Neural progenitor cell (in vitro differentiated cells): ENCODE measurements at regions not wholly inside any gene's neighbourhood (a gene's known extent, or its start where the extent isn't known, plus 50 kb on each side); places are given as distances from the start of the nearest gene placed in this dataset.

Source experiments
- DNase-seq: peaks from one replicate; pipeline ENCODE4 v3.0.0-alpha.2; 2016; ENCODE audit warnings: low spot score
- H2AFZ ChIP-seq: fragments of 200-600 bp; sonication (generic); replicated peaks from 2 replicates; pipeline ENCODE4 v1.6.1; 2016; ENCODE audit warnings: antibody characterized with exemption
- H3F3A ChIP-seq: fragments of 200-600 bp; sonication (generic); 2 replicates; pipeline ENCODE4 v1.6.1; 2016; ENCODE audit warnings: antibody characterized with exemption, low read depth
- H3K27ac ChIP-seq: fragments of 200-600 bp; sonication (generic); 2 replicates; pipeline ENCODE4 v1.5.1; 2016; ENCODE audit warnings: mild to moderate bottlenecking
- H3K27me3 ChIP-seq: fragments of 200-600 bp; sonication (generic); 2 replicates; pipeline ENCODE4 v1.6.1; 2016; ENCODE audit warnings: mild to moderate bottlenecking, moderate library complexity
- H3K36me3 ChIP-seq: fragments of 200-600 bp; sonication (generic); 2 replicates; pipeline ENCODE4 v1.5.1; 2016
- H3K4me1 ChIP-seq: fragments of 200-600 bp; sonication (generic); 2 replicates; pipeline ENCODE4 v1.6.1; 2016; ENCODE audit warnings: mixed run types
- H3K4me2 ChIP-seq: fragments of 200-600 bp; sonication (generic); 2 replicates; pipeline ENCODE4 v1.6.1; 2016
- H3K4me3 ChIP-seq: fragments of 200-600 bp; sonication (generic); 2 replicates; pipeline ENCODE4 v1.5.1; 2016
- H3K79me2 ChIP-seq: fragments of 200-600 bp; sonication (generic); 2 replicates; pipeline ENCODE4 v1.6.1; 2016; ENCODE audit warnings: low read depth
- H3K9ac ChIP-seq: fragments of 200-600 bp; sonication (generic); 2 replicates; pipeline ENCODE4 v1.6.1; 2016
- H3K9me3 ChIP-seq: fragments of 200-600 bp; sonication (generic); 2 replicates; pipeline ENCODE4 v1.5.1; 2016; ENCODE audit warnings: low read depth
- H4K20me1 ChIP-seq: fragments of 200-600 bp; sonication (generic); 2 replicates; pipeline ENCODE4 v1.6.1; 2016; ENCODE audit warnings: low read depth
- H3K27ac Mint-ChIP-seq: 3 replicates; pipeline ENCODE4 v1.8.0; 2021; ENCODE audit warnings: mixed read lengths
- H3K27me3 Mint-ChIP-seq: 2 replicates; pipeline ENCODE4 v1.8.0; 2022; ENCODE audit warnings: low read depth, mild to moderate bottlenecking, inconsistent platforms, moderate library complexity, mixed read lengths; ENCODE audit not compliant: insufficient read depth
- H3K36me3 Mint-ChIP-seq: 3 replicates; pipeline ENCODE4 v1.8.0; 2021; ENCODE audit warnings: mixed read lengths
- H3K4me1 Mint-ChIP-seq: 3 replicates; pipeline ENCODE4 v1.8.0; 2021; ENCODE audit warnings: mixed read lengths
- H3K4me3 Mint-ChIP-seq: 3 replicates; pipeline ENCODE4 v1.8.0; 2021; ENCODE audit warnings: mild to moderate bottlenecking, moderate library complexity, mixed read lengths
- H3K9me3 Mint-ChIP-seq: 3 replicates; pipeline ENCODE4 v1.8.0; 2020; ENCODE audit warnings: mixed read lengths
- CTCF ChIP-seq: fragments of 200-600 bp; sonication (generic); IDR thresholded peaks from 2 replicates; pipeline ENCODE4 v1.5.1; 2017; ENCODE audit warnings: antibody characterized with exemption, mild to moderate bottlenecking
- EZH2 ChIP-seq: fragments of 200-600 bp; sonication (generic); IDR thresholded peaks from 2 replicates; pipeline ENCODE4 v1.6.1; 2017; ENCODE audit warnings: antibody characterized with exemption, mild to moderate bottlenecking, moderate library complexity
- EZH2phosphoT487 ChIP-seq: fragments of 200-600 bp; sonication (generic); IDR thresholded peaks from 2 replicates; pipeline ENCODE4 v1.6.1; 2017; ENCODE audit warnings: antibody characterized with exemption

- Histone ChIP-seq H3K9me3 (no peaks in the 10 kb centered on the region), H3K9ac (no peak overlapping the region), H3K27ac (no peak overlapping the region), H3F3A (no peaks in the 10 kb centered on the region), H3K27me3 (no peaks in the 10 kb centered on the region), H3K36me3 (no peaks in the 10 kb centered on the region), H3K79me2 (no peaks in the 10 kb centered on the region), H2AFZ (no peak overlapping the region), H3K4me3 (no peak overlapping the region), H4K20me1 (no peaks in the 10 kb centered on the region), H3K4me1 (no peaks in the 10 kb centered on the region), H3K4me2 (no peak overlapping the region)
- H3K4me3 Mint-ChIP-seq = no peak overlapping the region
- H3K27me3 Mint-ChIP-seq = no peaks in the 10 kb centered on the region
- no peaks in the 10 kb centered on the region for H3K36me3 Mint-ChIP-seq
- TF ChIP-seq EZH2phosphoT487 (no peak), EZH2 (no peak), CTCF (no peak)
- H3K27ac Mint-ChIP-seq = no peak overlapping the region
- H3K9me3 Mint-ChIP-seq = no peaks in the 10 kb centered on the region
- no peaks in the 10 kb centered on the region for H3K4me1 Mint-ChIP-seq
- no peak for DNase-seq
Observed at GRCh38 chr17:71187145-71187878, 933.5 kb upstream of the SOX9 start.

DNA sequence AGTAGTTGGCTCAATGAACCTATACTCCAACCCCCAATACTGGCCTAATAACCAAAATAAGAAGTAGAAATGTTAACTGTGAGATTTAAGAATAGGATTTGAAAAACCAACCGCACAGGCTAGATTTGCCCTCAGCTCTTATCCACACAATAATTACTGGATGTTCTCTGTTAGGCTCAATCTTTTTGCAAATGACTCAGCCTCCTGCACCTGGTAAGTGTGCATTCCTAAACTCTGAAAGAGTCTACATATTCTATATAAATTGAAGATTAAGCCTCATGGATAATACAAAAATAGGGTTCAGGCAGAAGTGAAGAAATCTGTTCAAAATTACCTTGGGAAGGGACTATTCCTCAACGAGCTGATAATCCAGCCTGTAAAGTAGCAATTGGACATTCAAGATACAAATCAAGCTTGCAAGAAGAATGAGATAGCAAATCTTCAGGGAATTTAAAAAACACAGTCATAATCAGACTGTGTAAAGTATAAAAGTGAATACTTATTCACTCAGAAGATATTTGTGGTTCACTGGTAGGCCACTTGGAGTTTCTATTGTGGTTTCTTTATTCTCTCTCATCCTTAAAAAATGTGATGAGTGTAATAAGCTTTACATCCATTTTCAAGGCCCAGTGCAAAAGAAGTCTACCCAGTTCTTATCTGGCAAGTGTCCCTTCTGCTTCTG, 931.9 kb upstream of the SOX9 start:
- TF ChIP-seq CTCF (no peak), EZH2 (no peak), EZH2phosphoT487 (no peak)

GRCh38 chr17:71189493-71189831, 931.4 kb upstream of the SOX9 start:
- Histone ChIP-seq H4K20me1 (no peaks in the 10 kb centered on the region), H3F3A (no peaks in the 10 kb centered on the region), H3K9me3 (no peaks in the 10 kb centered on the region), H3K36me3 (no peaks in the 10 kb centered on the region), H2AFZ (no peak overlapping the region), H3K79me2 (no peaks in the 10 kb centered on the region), H3K4me3 (no peak overlapping the region), H3K4me1 (no peaks in the 10 kb centered on the region), H3K27me3 (no peaks in the 10 kb centered on the region), H3K4me2 (no peak overlapping the region), H3K27ac (no peak overlapping the region), H3K9ac (no peak overlapping the region)
- Mint-ChIP-seq H3K4me1 (no peaks in the 10 kb centered on the region), H3K4me3 (no peak overlapping the region), H3K27ac (no peak overlapping the region), H3K36me3 (no peaks in the 10 kb centered on the region), H3K27me3 (no peaks in the 10 kb centered on the region), H3K9me3 (no peaks in the 10 kb centered on the region)
- TF ChIP-seq EZH2phosphoT487 (no peak), EZH2 (no peak), CTCF (no peak)
- no peak for DNase-seq

More for the DNA sequence above, 931.9 kb upstream of the SOX9 start:
- Histone ChIP-seq H3K4me1 (no peaks in the 10 kb centered on the region), H3K36me3 (no peaks in the 10 kb centered on the region), H3K9ac (no peak overlapping the region), H3K27ac (no peak overlapping the region), H2AFZ (no peak overlapping the region), H3K4me3 (no peak overlapping the region), H4K20me1 (no peaks in the 10 kb centered on the region), H3K4me2 (no peak overlapping the region), H3K27me3 (no peaks in the 10 kb centered on the region), H3F3A (no peaks in the 10 kb centered on the region), H3K79me2 (no peaks in the 10 kb centered on the region), H3K9me3 (no peaks in the 10 kb centered on the region)
- no peaks in the 10 kb centered on the region for H3K4me1 Mint-ChIP-seq
- H3K27me3 Mint-ChIP-seq = no peaks in the 10 kb centered on the region
- H3K4me3 Mint-ChIP-seq = no peak overlapping the region
- H3K36me3 Mint-ChIP-seq = no peaks in the 10 kb centered on the region
- no peak for DNase-seq
- H3K9me3 Mint-ChIP-seq = no peaks in the 10 kb centered on the region
- no peak overlapping the region for H3K27ac Mint-ChIP-seq
